HepG2 (cell line): ENCODE measurements at regions not wholly inside any gene's neighbourhood (a gene's known extent, or its start where the extent isn't known, plus 50 kb on each side); places are given as distances from the start of the nearest gene placed in this dataset.

Source experiments
- ATAC-seq: fragments of 200-7000 bp; cut with Tn5 transposase; 3 replicates; pipeline ENCODE4 v1.9.1; 2020; ENCODE audit warnings: mild to moderate bottlenecking, moderate library complexity
- BruUV-seq: library from RNA; stranded (reverse); fragments of 400-500 nt; replicated peaks from 2 replicates; lab custom pipeline; 2021; lab: Mats Ljungman, UMichigan
- CTCF ChIA-PET: fragments of 300-600 bp; formaldehyde crosslinking; extraction: SDS; loops from one replicate; lab custom pipeline; 2021; ENCODE audit warnings: low total read pairs, inconsistent platforms, low intra/inter-chr PET ratio; lab: Yijun Ruan, JAX
- POLR2A ChIA-PET: fragments of 350-600 bp; sonication (Branson Sonifier 250); formaldehyde crosslinking; loops from one replicate; lab custom pipeline; 2020; ENCODE audit warnings: antibody characterized with exemption, inconsistent platforms; lab: Yijun Ruan, JAX
- DNase-seq: peaks from one replicate; pipeline ENCODE4 v3.0.0-alpha.2; 2015; ENCODE audit warnings: low spot score
- FAIRE-seq: peaks from 3 replicates; lab custom pipeline; 2011; peaks lifted over from hg19 to GRCh38; lab: Jason Lieb, UNC
- H2AFZ ChIP-seq: one replicate; pipeline ENCODE4 v1.6.1; 2011; ENCODE audit warnings: low read length, inconsistent platforms
- H3K27ac ChIP-seq: fragments of 300-600 bp; 3 replicates; pipeline ENCODE4 v1.8.0; 2011; ENCODE audit warnings: mixed run types, mild to moderate bottlenecking, mixed read lengths, low read length, inconsistent platforms; ENCODE audit not compliant: insufficient read depth; ENCODE audit errors: extremely low read length
- H3K27me3 ChIP-seq, 2 experiments: fragments of 200-600 bp in 1 of 2; 2 replicates in 1 of 2; 3 replicates in 1 of 2; pipeline versions ENCODE4 v1.6.0 to v1.8.0; 2011; ENCODE audit warnings: low read length in 2 of 2, mild to moderate bottlenecking in 2 of 2, moderate library complexity in 2 of 2, inconsistent platforms in 1 of 2; ENCODE audit not compliant: insufficient read depth in 2 of 2, control insufficient read depth in 1 of 2
- H3K36me3 ChIP-seq, 2 experiments: fragments of 200-600 bp in 1 of 2; replicated peaks in 1 of 2; 2 replicates in 1 of 2; 3 replicates in 1 of 2; pipeline versions ENCODE4 v1.5.1 to v1.8.0; 2011; ENCODE audit warnings: low read length in 2 of 2, inconsistent platforms in 1 of 2; ENCODE audit not compliant: insufficient read depth in 2 of 2, control insufficient read depth in 1 of 2
- H3K4me1 ChIP-seq: 2 replicates; pipeline ENCODE4 v1.5.1; 2012; ENCODE audit warnings: low read length, inconsistent platforms; ENCODE audit not compliant: insufficient read depth
- H3K4me2 ChIP-seq: 2 replicates; pipeline ENCODE4 v1.6.0; 2011; ENCODE audit warnings: low read depth, low read length, inconsistent platforms
- H3K4me3 ChIP-seq, 3 experiments: fragments of 200-600 bp in 1 of 3; sonication (generic), shearing (Covaris generic) in 1 of 3; replicated peaks in 1 of 3; 2 replicates each; pipeline ENCODE4 v1.5.1; 2011 to 2016; ENCODE audit warnings: low read length in 3 of 3, inconsistent platforms in 2 of 3, low read depth in 2 of 3, mild to moderate bottlenecking in 2 of 3, control low read depth in 1 of 3, mixed read lengths in 1 of 3; ENCODE audit not compliant: insufficient read depth in 1 of 3
- H3K79me2 ChIP-seq: one replicate; pipeline ENCODE4 v1.6.1; 2011; ENCODE audit warnings: low read length, inconsistent platforms; ENCODE audit not compliant: insufficient read depth
- H3K9ac ChIP-seq: 2 replicates; pipeline ENCODE4 v1.6.0; 2011; ENCODE audit warnings: mild to moderate bottlenecking, low read depth, low read length, inconsistent platforms; ENCODE audit not compliant: insufficient read depth
- H3K9me3 ChIP-seq: 2 replicates; pipeline ENCODE4 v1.5.1; 2012; ENCODE audit warnings: mild to moderate bottlenecking, low read length
- H4K20me1 ChIP-seq: 2 replicates; pipeline ENCODE4 v1.6.0; 2011; ENCODE audit warnings: inconsistent platforms, mild to moderate bottlenecking, low read length, moderate library complexity; ENCODE audit not compliant: insufficient read depth
- ATM ChIP-seq: fragments of 450-650 bp; IDR thresholded peaks from 2 replicates; pipeline ENCODE4 v1.7.1; 2017; ENCODE audit warnings: mild to moderate bottlenecking, borderline replicate concordance
- CHD4 ChIP-seq: fragments of 200-600 bp; sonication (generic); IDR thresholded peaks from 2 replicates; pipeline ENCODE4 v1.7.0; 2017; ENCODE audit warnings: mild to moderate bottlenecking, low read length, borderline replicate concordance
- ISX ChIP-seq: sonication (generic); formaldehyde crosslinking; conservative IDR thresholded peaks from 2 replicates; pipeline ENCODE4 v1.5.0; 2020; ENCODE audit warnings: missing genetic modification reagents
- JUNB ChIP-seq: sonication (generic); formaldehyde crosslinking; IDR thresholded peaks from 2 replicates; pipeline ENCODE4 v1.8.0; 2022; ENCODE audit warnings: missing genetic modification reagents, mild to moderate bottlenecking, borderline replicate concordance
- KLF15 ChIP-seq: sonication (generic); formaldehyde crosslinking; IDR thresholded peaks from 2 replicates; pipeline ENCODE4 v1.8.1; 2023; ENCODE audit warnings: borderline replicate concordance, mild to moderate bottlenecking, inconsistent platforms, missing genetic modification reagents, mixed read lengths
- MYC ChIP-seq: sonication (generic); formaldehyde crosslinking; IDR thresholded peaks from 2 replicates; pipeline ENCODE4 v1.9.0; 2021; ENCODE audit warnings: missing genetic modification reagents, borderline replicate concordance
- POLR2AphosphoS5 ChIP-seq: IDR thresholded peaks from 2 replicates; pipeline ENCODE4 v1.6.1; 2012; ENCODE audit warnings: low read depth, low read length
- SIN3A ChIP-seq: IDR thresholded peaks from 2 replicates; pipeline ENCODE4 v1.6.1; 2011; ENCODE audit warnings: low read depth, mild to moderate bottlenecking, control low read depth, low read length, borderline replicate concordance
- SP1 ChIP-seq, 2 experiments: fragments of 450-650 bp in 1 of 2; sonication (generic) in 1 of 2; formaldehyde crosslinking in 1 of 2; IDR thresholded peaks; 2 replicates each; pipeline versions ENCODE4 v1.4.0 to v1.6.1; 2016 to 2020; ENCODE audit warnings: missing genetic modification reagents in 1 of 2
- ZBTB38 ChIP-seq: sonication (generic); formaldehyde crosslinking; IDR thresholded peaks from 2 replicates; pipeline ENCODE4 v1.5.1; 2020; ENCODE audit warnings: mild to moderate bottlenecking, missing genetic modification reagents
- ZFP37 ChIP-seq: sonication (generic); formaldehyde crosslinking; IDR thresholded peaks from 2 replicates; pipeline ENCODE4 v1.4.0; 2020; ENCODE audit warnings: missing genetic modification reagents, borderline replicate concordance
- ZFY ChIP-seq: sonication (generic); formaldehyde crosslinking; IDR thresholded peaks from 2 replicates; pipeline ENCODE4 v1.4.0; 2020; ENCODE audit warnings: missing genetic modification reagents
- WGBS: methylation state at CpG from one replicate; pipeline ENCODE4 v1.1.6; 2017; ENCODE audit warnings: low lambda C conversion rate; 5-methylcytosine and 5-hydroxymethylcytosine counted together
- in situ Hi-C: cut with HindIII; loops from 2 replicates; pipeline ENCODE4 v1.10.0; 2017; ENCODE audit warnings: low pct_unique_long_range_greater_than_20kb; ENCODE audit not compliant: extremely low pct_ligation_motif_present
- intact Hi-C: fragments of 100-400 bp; cut with micrococcal nuclease; formaldehyde crosslinking; loops from one replicate; pipeline ENCODE4 v1.10.0; 2022; ENCODE audit not compliant: unreplicated experiment
- TF ChIP-seq, protein P1 (sequence below): sonication (generic); formaldehyde crosslinking; IDR thresholded peaks from 2 replicates; pipeline ENCODE4 v1.4.0; 2020; ENCODE audit warnings: low read depth, mild to moderate bottlenecking, missing genetic modification reagents
- TF ChIP-seq, protein P2 (sequence below): IDR thresholded peaks from 2 replicates; pipeline ENCODE4 v1.4.0; 2020; ENCODE audit warnings: mild to moderate bottlenecking, missing genetic modification reagents
- TF ChIP-seq, protein P3 (sequence below): sonication (generic); formaldehyde crosslinking; IDR thresholded peaks from 2 replicates; pipeline ENCODE4 v1.4.0; 2020; ENCODE audit warnings: missing genetic modification reagents
- TF ChIP-seq, protein P4 (sequence below): IDR thresholded peaks from 2 replicates; pipeline ENCODE4 v1.6.1; 2018; ENCODE audit warnings: missing genetic modification reagents, mild to moderate bottlenecking, missing compliant biosample characterization

DNA sequence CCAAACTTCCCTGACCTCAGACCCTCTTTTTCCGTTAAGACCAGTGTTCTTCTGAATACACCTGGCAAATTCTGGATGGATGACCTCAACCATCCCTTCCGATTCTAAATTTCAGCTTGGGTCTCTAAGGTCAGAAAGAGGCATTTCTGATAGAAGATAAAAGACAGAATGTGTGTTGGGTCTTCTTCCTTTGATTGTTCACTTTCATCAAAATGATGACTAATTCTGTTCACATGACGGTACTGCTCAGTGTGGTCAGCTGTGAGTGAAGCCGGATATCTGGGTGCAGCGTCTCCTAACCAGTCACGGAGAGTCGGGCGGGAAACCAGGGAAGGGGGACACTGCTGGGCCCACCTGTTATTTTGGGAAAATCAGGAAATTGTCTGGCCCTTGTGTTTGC lies 151.6 kb upstream of the NAV2 start:
- FAIRE-seq (no peak), ATAC-seq (no peak), DNase-seq (no peak)
- no peak overlapping the region for H2AFZ ChIP-seq
- intact Hi-C loops = loop anchor here (5.0 kb wide), 1 partner anchor 571 kb away; no protein-coding TSS in a partner anchor
- TF ChIP-seq SP1 (IDR thresholded peaks at IDR 0.05) (no peak), SP1 (CRISPR knock-in tag; IDR thresholded peaks at IDR 0.05) (no peak), MYC (CRISPR knock-in tag) (no peak), ATM (no peak), ISX (CRISPR knock-in tag) (no peak), ZFP37 (no peak), CHD4 (no peak), KLF15 (CRISPR knock-in tag) (no peak), JUNB (CRISPR knock-in tag) (no peak), SIN3A (no peak), POLR2AphosphoS5 (no peak), ZBTB38 (no peak), ZFY (no peak)
- TF ChIP-seq, protein P1, sequence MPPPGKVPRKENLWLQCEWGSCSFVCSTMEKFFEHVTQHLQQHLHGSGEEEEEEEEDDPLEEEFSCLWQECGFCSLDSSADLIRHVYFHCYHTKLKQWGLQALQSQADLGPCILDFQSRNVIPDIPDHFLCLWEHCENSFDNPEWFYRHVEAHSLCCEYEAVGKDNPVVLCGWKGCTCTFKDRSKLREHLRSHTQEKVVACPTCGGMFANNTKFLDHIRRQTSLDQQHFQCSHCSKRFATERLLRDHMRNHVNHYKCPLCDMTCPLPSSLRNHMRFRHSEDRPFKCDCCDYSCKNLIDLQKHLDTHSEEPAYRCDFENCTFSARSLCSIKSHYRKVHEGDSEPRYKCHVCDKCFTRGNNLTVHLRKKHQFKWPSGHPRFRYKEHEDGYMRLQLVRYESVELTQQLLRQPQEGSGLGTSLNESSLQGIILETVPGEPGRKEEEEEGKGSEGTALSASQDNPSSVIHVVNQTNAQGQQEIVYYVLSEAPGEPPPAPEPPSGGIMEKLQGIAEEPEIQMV (CRISPR knock-in tag) = no peak
- TF ChIP-seq, protein P2, sequence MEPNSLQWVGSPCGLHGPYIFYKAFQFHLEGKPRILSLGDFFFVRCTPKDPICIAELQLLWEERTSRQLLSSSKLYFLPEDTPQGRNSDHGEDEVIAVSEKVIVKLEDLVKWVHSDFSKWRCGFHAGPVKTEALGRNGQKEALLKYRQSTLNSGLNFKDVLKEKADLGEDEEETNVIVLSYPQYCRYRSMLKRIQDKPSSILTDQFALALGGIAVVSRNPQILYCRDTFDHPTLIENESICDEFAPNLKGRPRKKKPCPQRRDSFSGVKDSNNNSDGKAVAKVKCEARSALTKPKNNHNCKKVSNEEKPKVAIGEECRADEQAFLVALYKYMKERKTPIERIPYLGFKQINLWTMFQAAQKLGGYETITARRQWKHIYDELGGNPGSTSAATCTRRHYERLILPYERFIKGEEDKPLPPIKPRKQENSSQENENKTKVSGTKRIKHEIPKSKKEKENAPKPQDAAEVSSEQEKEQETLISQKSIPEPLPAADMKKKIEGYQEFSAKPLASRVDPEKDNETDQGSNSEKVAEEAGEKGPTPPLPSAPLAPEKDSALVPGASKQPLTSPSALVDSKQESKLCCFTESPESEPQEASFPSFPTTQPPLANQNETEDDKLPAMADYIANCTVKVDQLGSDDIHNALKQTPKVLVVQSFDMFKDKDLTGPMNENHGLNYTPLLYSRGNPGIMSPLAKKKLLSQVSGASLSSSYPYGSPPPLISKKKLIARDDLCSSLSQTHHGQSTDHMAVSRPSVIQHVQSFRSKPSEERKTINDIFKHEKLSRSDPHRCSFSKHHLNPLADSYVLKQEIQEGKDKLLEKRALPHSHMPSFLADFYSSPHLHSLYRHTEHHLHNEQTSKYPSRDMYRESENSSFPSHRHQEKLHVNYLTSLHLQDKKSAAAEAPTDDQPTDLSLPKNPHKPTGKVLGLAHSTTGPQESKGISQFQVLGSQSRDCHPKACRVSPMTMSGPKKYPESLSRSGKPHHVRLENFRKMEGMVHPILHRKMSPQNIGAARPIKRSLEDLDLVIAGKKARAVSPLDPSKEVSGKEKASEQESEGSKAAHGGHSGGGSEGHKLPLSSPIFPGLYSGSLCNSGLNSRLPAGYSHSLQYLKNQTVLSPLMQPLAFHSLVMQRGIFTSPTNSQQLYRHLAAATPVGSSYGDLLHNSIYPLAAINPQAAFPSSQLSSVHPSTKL (CRISPR knock-in tag) = no peak
- TF ChIP-seq, protein P3, sequence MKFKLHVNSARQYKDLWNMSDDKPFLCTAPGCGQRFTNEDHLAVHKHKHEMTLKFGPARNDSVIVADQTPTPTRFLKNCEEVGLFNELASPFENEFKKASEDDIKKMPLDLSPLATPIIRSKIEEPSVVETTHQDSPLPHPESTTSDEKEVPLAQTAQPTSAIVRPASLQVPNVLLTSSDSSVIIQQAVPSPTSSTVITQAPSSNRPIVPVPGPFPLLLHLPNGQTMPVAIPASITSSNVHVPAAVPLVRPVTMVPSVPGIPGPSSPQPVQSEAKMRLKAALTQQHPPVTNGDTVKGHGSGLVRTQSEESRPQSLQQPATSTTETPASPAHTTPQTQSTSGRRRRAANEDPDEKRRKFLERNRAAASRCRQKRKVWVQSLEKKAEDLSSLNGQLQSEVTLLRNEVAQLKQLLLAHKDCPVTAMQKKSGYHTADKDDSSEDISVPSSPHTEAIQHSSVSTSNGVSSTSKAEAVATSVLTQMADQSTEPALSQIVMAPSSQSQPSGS (CRISPR knock-in tag) = no peak
- TF ChIP-seq, protein P4, sequence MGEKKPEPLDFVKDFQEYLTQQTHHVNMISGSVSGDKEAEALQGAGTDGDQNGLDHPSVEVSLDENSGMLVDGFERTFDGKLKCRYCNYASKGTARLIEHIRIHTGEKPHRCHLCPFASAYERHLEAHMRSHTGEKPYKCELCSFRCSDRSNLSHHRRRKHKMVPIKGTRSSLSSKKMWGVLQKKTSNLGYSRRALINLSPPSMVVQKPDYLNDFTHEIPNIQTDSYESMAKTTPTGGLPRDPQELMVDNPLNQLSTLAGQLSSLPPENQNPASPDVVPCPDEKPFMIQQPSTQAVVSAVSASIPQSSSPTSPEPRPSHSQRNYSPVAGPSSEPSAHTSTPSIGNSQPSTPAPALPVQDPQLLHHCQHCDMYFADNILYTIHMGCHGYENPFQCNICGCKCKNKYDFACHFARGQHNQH = no peak
- CTCF ChIA-PET = no interaction called here
- H4K20me1 ChIP-seq = no peaks in the 10 kb centered on the region
- WGBS = 1% methylated on average over 7 of the region's 8 CpGs
- H3K4me2 ChIP-seq = no peak overlapping the region
- H3K9me3 ChIP-seq = no peaks in the 10 kb centered on the region
- H3K36me3 ChIP-seq = no peaks in the 10 kb centered on the region
- H3K9ac ChIP-seq = no peak overlapping the region
- no peaks in the 10 kb centered on the region for H3K4me1 ChIP-seq
- POLR2A ChIA-PET = no interaction called here
- peaks cover 0 to 28% of the 10 kb centered on the region in 2 experiments; a peak in 3 of 5 replicates for H3K27me3 ChIP-seq
- in situ Hi-C loops = loop anchor here (5.0 kb wide), 3 partner anchors 186 to 571 kb away; no protein-coding TSS in a partner anchor
- no peak overlapping the region for H3K4me3 ChIP-seq
- no peaks in the 10 kb centered on the region for H3K79me2 ChIP-seq
- no peak overlapping the region for H3K27ac ChIP-seq
- BruUV-seq = no TSS peak
